Neuronal stem cell (in vitro differentiated cells): ENCODE measurements at regions not wholly inside any gene's neighbourhood (a gene's known extent, or its start where the extent isn't known, plus 50 kb on each side); places are given as distances from the start of the nearest gene placed in this dataset.

Experiments
- DNase-seq: peaks from one replicate; pipeline ENCODE4 v3.0.0-alpha.2; 2013; ENCODE audit warnings: low spot score
- H2AFZ ChIP-seq: one replicate; pipeline ENCODE4 v1.6.1; 2013; ENCODE audit warnings: mild to moderate bottlenecking, low read length, inconsistent platforms
- H2AK5ac ChIP-seq: 2 replicates; pipeline ENCODE4 v1.6.1; 2013; ENCODE audit warnings: low read depth, mild to moderate bottlenecking, inconsistent platforms, low read length, moderate library complexity, mixed read lengths
- H2BK120ac ChIP-seq: 2 replicates; pipeline ENCODE4 v1.6.1; 2013; ENCODE audit warnings: low read depth, mild to moderate bottlenecking, inconsistent platforms, low read length, moderate library complexity, mixed read lengths
- H2BK12ac ChIP-seq: one replicate; pipeline ENCODE4 v1.6.1; 2013; ENCODE audit warnings: low read length, inconsistent platforms
- H2BK15ac ChIP-seq: 2 replicates; pipeline ENCODE4 v1.6.1; 2013; ENCODE audit warnings: mild to moderate bottlenecking, low read length, inconsistent platforms, mixed read lengths
- H2BK5ac ChIP-seq: one replicate; pipeline ENCODE4 v1.6.1; 2013; ENCODE audit warnings: inconsistent platforms, mild to moderate bottlenecking, low read length, moderate library complexity
- H3K14ac ChIP-seq: one replicate; pipeline ENCODE4 v1.6.1; 2013; ENCODE audit warnings: low read length, inconsistent platforms
- H3K18ac ChIP-seq: 2 replicates; pipeline ENCODE4 v1.6.1; 2013; ENCODE audit warnings: low read length, inconsistent platforms
- H3K23ac ChIP-seq: 2 replicates; pipeline ENCODE4 v1.6.1; 2013; ENCODE audit warnings: low read depth, mild to moderate bottlenecking, mixed read lengths, low read length, inconsistent platforms; ENCODE audit not compliant: poor library complexity
- H3K27ac ChIP-seq: replicated peaks from 3 replicates; pipeline ENCODE4 v1.5.1; 2013; ENCODE audit warnings: low read length, inconsistent platforms
- H3K27me3 ChIP-seq, 3 experiments: 2 replicates each; pipeline ENCODE4 v1.6.1; 2013; ENCODE audit warnings: low read length in 3 of 3, mild to moderate bottlenecking in 2 of 3, inconsistent platforms in 1 of 3, low read depth in 1 of 3, mixed read lengths in 1 of 3, moderate library complexity in 1 of 3; ENCODE audit not compliant: control insufficient read depth in 3 of 3, insufficient read depth in 3 of 3
- H3K36me3 ChIP-seq, 2 donors: replicated peaks in 1 of 2; 2 replicates each; pipeline ENCODE4 v1.6.1; 2013; ENCODE audit warnings: low read length in 2 of 2; ENCODE audit not compliant: control insufficient read depth in 2 of 2, insufficient read depth in 2 of 2
- H3K4ac ChIP-seq: 2 replicates; pipeline ENCODE4 v1.6.1; 2013; ENCODE audit warnings: inconsistent platforms, mild to moderate bottlenecking, low read length, moderate library complexity
- H3K4me1 ChIP-seq, 2 donors: 1 replicate in 1 of 2; 2 replicates in 1 of 2; pipeline ENCODE4 v1.6.1; 2013; ENCODE audit warnings: low read length in 2 of 2, low read depth in 1 of 2; ENCODE audit not compliant: control insufficient read depth in 2 of 2, insufficient read depth in 1 of 2
- H3K4me2 ChIP-seq: one replicate; pipeline ENCODE4 v1.6.1; 2013; ENCODE audit warnings: mild to moderate bottlenecking, low read length, inconsistent platforms; ENCODE audit not compliant: insufficient read depth, poor library complexity, severe bottlenecking
- H3K4me3 ChIP-seq, 2 donors: 2 replicates each; pipeline ENCODE4 v1.5.1; 2013; ENCODE audit warnings: low read length in 2 of 2, mild to moderate bottlenecking in 2 of 2, inconsistent platforms in 1 of 2, moderate library complexity in 1 of 2
- H3K79me1 ChIP-seq: one replicate; pipeline ENCODE4 v1.6.1; 2013; ENCODE audit warnings: low read depth, mild to moderate bottlenecking, inconsistent platforms, low read length, moderate library complexity
- H3K9ac ChIP-seq: one replicate; pipeline ENCODE4 v1.6.1; 2013; ENCODE audit warnings: mild to moderate bottlenecking, low read depth, low read length, inconsistent platforms; ENCODE audit not compliant: poor library complexity
- H3K9me3 ChIP-seq, 2 donors: replicated peaks in 1 of 2; 2 replicates each; pipeline versions ENCODE3 to v1.6.1; 2013; ENCODE audit warnings: low read length in 2 of 2, mild to moderate bottlenecking in 2 of 2, inconsistent platforms in 1 of 2, low read depth in 1 of 2, mixed read lengths in 1 of 2, moderate library complexity in 1 of 2; ENCODE audit not compliant: control insufficient read depth in 2 of 2, insufficient read depth in 1 of 2
- H4K8ac ChIP-seq: one replicate; pipeline ENCODE4 v1.6.1; 2013; ENCODE audit warnings: low read depth, mild to moderate bottlenecking, inconsistent platforms, low read length, moderate library complexity
- H4K91ac ChIP-seq: one replicate; pipeline ENCODE4 v1.6.1; 2013; ENCODE audit warnings: low read length, low read depth, mild to moderate bottlenecking, inconsistent platforms; ENCODE audit not compliant: poor library complexity
- WGBS, 2 donors: extraction: QIAGEN DNeasy Blood & Tissue Kit; methylation state at CpG; one replicate each; pipeline ENCODE4 v1.1.7; 2013; ENCODE audit warnings: missing lambda C conversion rate in 2 of 2, mixed read lengths in 1 of 2; ENCODE audit not compliant: insufficient read length in 2 of 2, insufficient replicate concordance in 1 of 2; ENCODE audit errors: extremely low coverage in 2 of 2; 5-methylcytosine and 5-hydroxymethylcytosine counted together

GRCh38 chr2:81513328-81513727, 1208.8 kb upstream of the LRRTM1 start:
- H2AK5ac ChIP-seq = no peak overlapping the region
- H2BK12ac ChIP-seq = no peak overlapping the region
- H4K8ac ChIP-seq = no peak overlapping the region
- no peak overlapping the region for H4K91ac ChIP-seq
- no CpG with 5 or more reads among the region's 2 CpGs for WGBS, 2 donors
- no peak overlapping the region for H3K4ac ChIP-seq
- no peak overlapping the region for H2BK5ac ChIP-seq
- H3K18ac ChIP-seq = no peak overlapping the region
- H3K27ac ChIP-seq = no peak overlapping the region
- H3K23ac ChIP-seq = no peak overlapping the region
- no peaks in the 10 kb centered on the region for H3K36me3 ChIP-seq
- no peaks in the 10 kb centered on the region for H3K9me3 ChIP-seq
- no peak overlapping the region for H3K9ac ChIP-seq
- H3K4me1 ChIP-seq = no peaks in the 10 kb centered on the region
- no peak overlapping the region for H2BK120ac ChIP-seq
- H3K4me3 ChIP-seq = no peak overlapping the region
- H3K4me2 ChIP-seq = no peak overlapping the region
- no peaks in the 10 kb centered on the region for H3K79me1 ChIP-seq
- no peak overlapping the region for H2AFZ ChIP-seq
- no peak overlapping the region for H2BK15ac ChIP-seq
- no peak for DNase-seq
- H3K27me3 ChIP-seq = no peaks in the 10 kb centered on the region
- no peak overlapping the region for H3K14ac ChIP-seq

GRCh38 chr2:81505586-81505985, 1201.0 kb upstream of the LRRTM1 start:
- Histone ChIP-seq H3K79me1 (no peaks in the 10 kb centered on the region), H2BK15ac (no peak overlapping the region), H3K27ac (no peak overlapping the region), H3K9me3 (no peaks in the 10 kb centered on the region), H3K14ac (no peak overlapping the region), H2AFZ (no peak overlapping the region), H3K18ac (no peak overlapping the region), H2BK120ac (no peak overlapping the region), H2BK5ac (no peak overlapping the region), H3K36me3 (no peaks in the 10 kb centered on the region), H3K4me2 (no peak overlapping the region), H3K4ac (no peak overlapping the region), H4K91ac (no peak overlapping the region), H4K8ac (no peak overlapping the region), H3K4me3 (no peak overlapping the region), H2BK12ac (no peak overlapping the region), H3K23ac (no peak overlapping the region), H3K9ac (no peak overlapping the region), H3K4me1 (no peaks in the 10 kb centered on the region), H2AK5ac (no peak overlapping the region), H3K27me3 (no peaks in the 10 kb centered on the region)
- WGBS, 2 donors = no CpG with 5 or more reads among the region's 2 CpGs
- DNase-seq = no peak

- WGBS, 2 donors = no CpG with 5 or more reads among the region's 2 CpGs
- H4K8ac ChIP-seq = no peak overlapping the region
- DNase-seq = no peak
Observed at GRCh38 chr2:81495556-81495955, 1191.0 kb upstream of the LRRTM1 start.

GRCh38 chr2:81483254-81483653, 1178.7 kb upstream of the LRRTM1 start:
- no peak for DNase-seq
- no CpG with 5 or more reads among the region's 4 CpGs for WGBS, 2 donors
- Histone ChIP-seq H3K9me3 (peaks cover 0 to 9% of the 10 kb centered on the region in 2 donors), H3K9ac (no peak overlapping the region), H3K27ac (no peak overlapping the region), H3K18ac (no peak overlapping the region), H3K27me3 (no peaks in the 10 kb centered on the region), H3K4me1 (no peaks in the 10 kb centered on the region), H4K8ac (no peak overlapping the region), H2BK15ac (no peak overlapping the region), H4K91ac (no peak overlapping the region), H2AFZ (no peak overlapping the region), H3K4me2 (no peak overlapping the region), H3K79me1 (peaks cover 4% of the 10 kb centered on the region), H2BK12ac (no peak overlapping the region), H3K14ac (no peak overlapping the region), H2BK120ac (no peak overlapping the region), H2AK5ac (no peak overlapping the region), H3K36me3 (no peaks in the 10 kb centered on the region), H3K4me3 (no peak overlapping the region), H3K4ac (no peak overlapping the region), H2BK5ac (no peak overlapping the region), H3K23ac (no peak overlapping the region)

More at GRCh38 chr2:81495556-81495955, 1191.0 kb upstream of the LRRTM1 start:
- H3K18ac ChIP-seq = no peak overlapping the region
- no peaks in the 10 kb centered on the region for H3K4me1 ChIP-seq
- H2AFZ ChIP-seq = no peak overlapping the region
- H2BK120ac ChIP-seq = no peak overlapping the region
- no peaks in the 10 kb centered on the region for H3K9me3 ChIP-seq
- no peaks in the 10 kb centered on the region for H3K36me3 ChIP-seq
- no peak overlapping the region for H3K4ac ChIP-seq
- no peak overlapping the region for H2BK12ac ChIP-seq
- no peak overlapping the region for H3K4me3 ChIP-seq
- no peak overlapping the region for H2BK5ac ChIP-seq
- no peak overlapping the region for H3K14ac ChIP-seq
- no peak overlapping the region for H4K91ac ChIP-seq
- H3K27ac ChIP-seq = no peak overlapping the region
- H3K4me2 ChIP-seq = no peak overlapping the region
- H3K79me1 ChIP-seq = no peaks in the 10 kb centered on the region
- no peak overlapping the region for H3K9ac ChIP-seq
- no peak overlapping the region for H3K23ac ChIP-seq
- H2AK5ac ChIP-seq = no peak overlapping the region
- no peak overlapping the region for H2BK15ac ChIP-seq
- H3K27me3 ChIP-seq = no peaks in the 10 kb centered on the region
